CD14-positive monocyte (primary cell): ENCODE measurements at regions not wholly inside any gene's neighbourhood (a gene's known extent, or its start where the extent isn't known, plus 50 kb on each side); places are given as distances from the start of the nearest gene placed in this dataset.

ENCODE experiments used
- DNase-seq, 3 donors: peaks; one replicate each; pipeline ENCODE4 v3.0.0-alpha.2; 2011 to 2022
- H2AFZ ChIP-seq: 2 replicates; pipeline ENCODE4 v1.6.0; 2012; ENCODE audit warnings: mild to moderate bottlenecking, low read depth, low read length, inconsistent platforms; ENCODE audit not compliant: insufficient read depth, poor library complexity, severe bottlenecking
- H3K27ac ChIP-seq, 2 donors: 1 replicate in 1 of 2; 2 replicates in 1 of 2; pipeline ENCODE4 v1.5.1; 2012 to 2013; ENCODE audit warnings: low read length in 2 of 2, control low read depth in 1 of 2, inconsistent platforms in 1 of 2, low read depth in 1 of 2, mild to moderate bottlenecking in 1 of 2
- H3K27me3 ChIP-seq, 2 donors: one replicate each; pipeline versions ENCODE4 v1.6.0 to v1.6.1; 2011 to 2013; ENCODE audit warnings: low read length in 2 of 2; ENCODE audit not compliant: control insufficient read depth in 2 of 2, insufficient read depth in 2 of 2
- H3K36me3 ChIP-seq, 2 donors: replicated peaks in 1 of 2; 1 replicate in 1 of 2; 2 replicates in 1 of 2; pipeline versions ENCODE4 v1.5.1 to v1.6.1; 2012 to 2013; ENCODE audit warnings: low read length in 2 of 2, control low read depth in 1 of 2, inconsistent platforms in 1 of 2, mild to moderate bottlenecking in 1 of 2; ENCODE audit not compliant: insufficient read depth in 2 of 2, control insufficient read depth in 1 of 2
- H3K4me1 ChIP-seq, 2 donors: 1 replicate in 1 of 2; 2 replicates in 1 of 2; pipeline versions ENCODE4 v1.5.1 to v1.6.1; 2012 to 2013; ENCODE audit warnings: low read length in 2 of 2, control low read depth in 1 of 2, inconsistent platforms in 1 of 2, mild to moderate bottlenecking in 1 of 2, moderate library complexity in 1 of 2; ENCODE audit not compliant: insufficient read depth in 2 of 2, control insufficient read depth in 1 of 2
- H3K4me2 ChIP-seq: replicated peaks from 2 replicates; pipeline ENCODE3; 2012; ENCODE audit warnings: low read length, moderate library complexity, mild to moderate bottlenecking; ENCODE audit not compliant: poor library complexity, severe bottlenecking; ENCODE audit errors: extremely low read depth
- H3K4me3 ChIP-seq, 3 experiments: fragments of 200-600 bp in 1 of 3; sonication (generic) in 1 of 3; replicated peaks in 1 of 3; 1 replicate in 2 of 3; 2 replicates in 1 of 3; pipeline ENCODE4 v1.5.1; 2011 to 2013; ENCODE audit warnings: low read length in 3 of 3, mild to moderate bottlenecking in 3 of 3, control low read depth in 2 of 3, low read depth in 2 of 3, inconsistent platforms in 1 of 3, moderate library complexity in 1 of 3
- H3K79me2 ChIP-seq: 2 replicates; pipeline ENCODE4 v1.6.0; 2012; ENCODE audit warnings: mild to moderate bottlenecking, control low read depth, inconsistent platforms, low read length, moderate library complexity; ENCODE audit not compliant: insufficient read depth
- H3K9ac ChIP-seq: 2 replicates; pipeline ENCODE4 v1.6.0; 2017; ENCODE audit warnings: low read length, mild to moderate bottlenecking; ENCODE audit not compliant: insufficient read depth, poor library complexity, severe bottlenecking
- H3K9me3 ChIP-seq, 2 donors: replicated peaks in 1 of 2; 1 replicate in 1 of 2; 2 replicates in 1 of 2; pipeline versions ENCODE4 v1.5.1 to v1.6.1; 2012 to 2013; ENCODE audit warnings: low read length in 2 of 2, control low read depth in 1 of 2; ENCODE audit not compliant: control insufficient read depth in 1 of 2, insufficient read depth in 1 of 2
- H4K20me1 ChIP-seq: 2 replicates; pipeline ENCODE4 v1.6.0; 2012; ENCODE audit warnings: mild to moderate bottlenecking, low read length, control low read depth, moderate library complexity; ENCODE audit not compliant: insufficient read depth
- H3K27ac Mint-ChIP-seq, 7 donors: one replicate each; pipeline ENCODE4 v1.8.0; 2020; ENCODE audit warnings: mild to moderate bottlenecking in 7 of 7, mixed read lengths in 7 of 7, moderate library complexity in 6 of 7, inconsistent platforms in 2 of 7
- H3K27me3 Mint-ChIP-seq, 3 donors: one replicate each; pipeline ENCODE4 v1.8.0; 2021 to 2022; ENCODE audit warnings: low read depth in 3 of 3, mild to moderate bottlenecking in 3 of 3, mixed read lengths in 3 of 3, moderate library complexity in 3 of 3, inconsistent platforms in 1 of 3
- H3K36me3 Mint-ChIP-seq, 2 donors: one replicate each; pipeline ENCODE4 v1.8.0; 2020; ENCODE audit warnings: mixed read lengths in 2 of 2, inconsistent platforms in 1 of 2, mild to moderate bottlenecking in 1 of 2
- H3K4me1 Mint-ChIP-seq: one replicate; pipeline ENCODE4 v1.8.0; 2020; ENCODE audit warnings: mild to moderate bottlenecking, mixed read lengths
- H3K4me3 Mint-ChIP-seq, 2 donors: one replicate each; pipeline ENCODE4 v1.8.0; 2020; ENCODE audit warnings: mild to moderate bottlenecking in 2 of 2, mixed read lengths in 2 of 2, moderate library complexity in 1 of 2
- H3K9me3 Mint-ChIP-seq, 7 donors: one replicate each; pipeline ENCODE4 v1.8.0; 2020 to 2022; ENCODE audit warnings: mixed read lengths in 7 of 7, mild to moderate bottlenecking in 6 of 7, moderate library complexity in 6 of 7, inconsistent platforms in 2 of 7
- WGBS: methylation state at CpG from one replicate; pipeline ENCODE4 v1.1.5; 2013; ENCODE audit warnings: missing lambda C conversion rate; ENCODE audit not compliant: insufficient coverage; 5-methylcytosine and 5-hydroxymethylcytosine counted together
- intact Hi-C, 2 donors: fragments of 100-400 bp; cut with micrococcal nuclease; formaldehyde crosslinking; loops; one replicate each; pipeline versions ENCODE4 v1.15.0 to v1.15.1; 2023
- TF ChIP-seq, protein P1 (sequence below): fragments of 200-600 bp; IDR thresholded peaks from one replicate; pipeline ENCODE4 v1.8.0; 2022; ENCODE audit warnings: antibody characterized with exemption, mild to moderate bottlenecking

DNA sequence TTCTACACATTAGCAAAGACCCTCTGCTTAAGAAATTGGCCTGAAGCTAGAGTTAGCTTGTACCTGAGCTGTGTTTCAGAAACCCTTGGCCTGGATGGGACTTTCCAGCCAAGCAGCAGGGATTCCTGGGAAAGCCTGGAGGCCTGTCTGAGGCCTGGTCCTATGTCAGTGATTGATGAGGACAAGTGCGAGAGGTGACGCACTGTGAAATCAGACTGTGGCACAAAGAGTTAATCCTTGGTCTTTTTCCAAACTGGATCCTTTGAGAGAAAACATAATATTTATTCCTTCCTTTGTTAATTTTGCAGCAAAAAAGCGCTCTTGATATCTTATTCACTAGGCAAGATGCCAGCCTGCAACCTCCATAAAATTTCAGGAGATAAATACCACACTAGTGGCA, 225.0 kb upstream of the ATP11B start:
- TF ChIP-seq, protein P1, sequence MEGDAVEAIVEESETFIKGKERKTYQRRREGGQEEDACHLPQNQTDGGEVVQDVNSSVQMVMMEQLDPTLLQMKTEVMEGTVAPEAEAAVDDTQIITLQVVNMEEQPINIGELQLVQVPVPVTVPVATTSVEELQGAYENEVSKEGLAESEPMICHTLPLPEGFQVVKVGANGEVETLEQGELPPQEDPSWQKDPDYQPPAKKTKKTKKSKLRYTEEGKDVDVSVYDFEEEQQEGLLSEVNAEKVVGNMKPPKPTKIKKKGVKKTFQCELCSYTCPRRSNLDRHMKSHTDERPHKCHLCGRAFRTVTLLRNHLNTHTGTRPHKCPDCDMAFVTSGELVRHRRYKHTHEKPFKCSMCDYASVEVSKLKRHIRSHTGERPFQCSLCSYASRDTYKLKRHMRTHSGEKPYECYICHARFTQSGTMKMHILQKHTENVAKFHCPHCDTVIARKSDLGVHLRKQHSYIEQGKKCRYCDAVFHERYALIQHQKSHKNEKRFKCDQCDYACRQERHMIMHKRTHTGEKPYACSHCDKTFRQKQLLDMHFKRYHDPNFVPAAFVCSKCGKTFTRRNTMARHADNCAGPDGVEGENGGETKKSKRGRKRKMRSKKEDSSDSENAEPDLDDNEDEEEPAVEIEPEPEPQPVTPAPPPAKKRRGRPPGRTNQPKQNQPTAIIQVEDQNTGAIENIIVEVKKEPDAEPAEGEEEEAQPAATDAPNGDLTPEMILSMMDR, result no peak
- Histone ChIP-seq H3K27ac (no peak overlapping the region), H3K36me3 (no peaks in the 10 kb centered on the region), H3K79me2 (no peaks in the 10 kb centered on the region), H2AFZ (no peak overlapping the region), H3K9me3 (peaks cover 5 to 13% of the 10 kb centered on the region in 2 donors), H3K27me3 (no peaks in the 10 kb centered on the region), H3K4me1 (no peaks in the 10 kb centered on the region), H3K9ac (no peak overlapping the region), H3K4me2 (no peak overlapping the region), H3K4me3 (no peak overlapping the region), H4K20me1 (no peaks in the 10 kb centered on the region)
- H3K27me3 Mint-ChIP-seq, result peaks cover 0 to 2% (median 0%) of the 10 kb centered on the region in 3 donors
- H3K4me1 Mint-ChIP-seq, result no peaks in the 10 kb centered on the region
- no peak overlapping the region for H3K27ac Mint-ChIP-seq
- DNase-seq, result no peak
- H3K9me3 Mint-ChIP-seq, result peaks cover 0 to 7% (median 4%) of the 10 kb centered on the region in 7 donors
- no peaks in the 10 kb centered on the region for H3K36me3 Mint-ChIP-seq
- intact Hi-C loops, result no loop called here
- WGBS, result 100% methylated on average over 2 of the region's 3 CpGs
- no peak overlapping the region for H3K4me3 Mint-ChIP-seq

DNA sequence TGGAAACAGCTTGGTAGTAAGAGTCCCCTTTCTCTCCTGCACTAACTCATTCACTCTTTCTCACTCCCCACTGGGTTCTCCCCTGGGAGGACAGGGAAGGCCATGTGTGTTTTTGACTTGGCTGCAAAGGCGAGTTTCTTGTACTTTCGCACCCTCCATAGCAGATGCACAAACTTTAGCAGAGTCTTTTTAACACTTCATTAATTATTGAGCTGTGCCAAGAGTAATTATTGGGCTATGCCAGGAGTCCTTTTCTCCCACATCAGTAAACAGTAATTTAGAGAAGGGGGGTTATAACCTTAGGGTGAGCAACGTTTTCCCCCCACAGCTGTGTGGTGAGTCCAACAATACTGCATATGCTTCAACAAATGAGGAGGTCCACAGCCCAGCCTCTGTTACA, 224.4 kb upstream of the ATP11B start:
- peaks cover 0 to 9% (median 5%) of the 10 kb centered on the region in 7 donors for H3K9me3 Mint-ChIP-seq
- H3K9me3 ChIP-seq, result peaks cover 5 to 13% of the 10 kb centered on the region in 2 donors
- intact Hi-C loops, result no loop called here
- WGBS, result 80% methylated on average over 1 of the region's 3 CpGs
- no peak overlapping the region for H3K27ac Mint-ChIP-seq
- no peak overlapping the region for H3K4me3 ChIP-seq
- no peaks in the 10 kb centered on the region for H3K27me3 ChIP-seq
- no peaks in the 10 kb centered on the region for H3K36me3 Mint-ChIP-seq
- no peak overlapping the region for H3K9ac ChIP-seq
- H3K27me3 Mint-ChIP-seq, result peaks cover 0 to 2% (median 0%) of the 10 kb centered on the region in 3 donors
- H3K36me3 ChIP-seq, result no peaks in the 10 kb centered on the region
- H3K4me2 ChIP-seq, result no peak overlapping the region
- H2AFZ ChIP-seq, result no peak overlapping the region
- no peaks in the 10 kb centered on the region for H3K4me1 ChIP-seq
- TF ChIP-seq, protein P1, result no peak
- no peak for DNase-seq
- H3K79me2 ChIP-seq, result no peaks in the 10 kb centered on the region
- no peaks in the 10 kb centered on the region for H3K4me1 Mint-ChIP-seq
- H3K27ac ChIP-seq, result no peak overlapping the region
- H4K20me1 ChIP-seq, result no peaks in the 10 kb centered on the region
- no peak overlapping the region for H3K4me3 Mint-ChIP-seq
